K562 (cell line): ENCODE measurements at regions not wholly inside any gene's neighbourhood (a gene's known extent, or its start where the extent isn't known, plus 50 kb on each side); places are given as distances from the start of the nearest gene placed in this dataset.

Experiments
- ARID3A ChIP-seq: IDR thresholded peaks from 2 replicates; pipeline ENCODE4 v1.6.1; 2012; ENCODE audit warnings: low read depth, low read length, improper control_type of control experiment, borderline replicate concordance
- CBFB ChIP-seq: sonication (generic); formaldehyde crosslinking; IDR thresholded peaks from 2 replicates; pipeline ENCODE4 v1.4.0; 2020; ENCODE audit warnings: mild to moderate bottlenecking, missing genetic modification reagents
- CEBPB ChIP-seq: fragments of 450-650 bp; IDR thresholded peaks from 2 replicates; pipeline ENCODE4 v1.6.1; 2016; ENCODE audit warnings: missing genetic modification characterization, missing compliant biosample characterization
- CTCF ChIP-seq, 3 experiments: IDR thresholded peaks in 2 of 3; conservative IDR thresholded peaks in 1 of 3; 2 replicates each; pipeline ENCODE4 v1.5.1; 2011 to 2012; ENCODE audit warnings: low read length in 3 of 3, mild to moderate bottlenecking in 3 of 3, control low read depth in 2 of 3, improper control_type of control experiment in 1 of 3, inconsistent platforms in 1 of 3, low read depth in 1 of 3, mixed read lengths in 1 of 3, moderate library complexity in 1 of 3; ENCODE audit not compliant: insufficient read depth in 2 of 3
- FOXO4 ChIP-seq: fragments of 450-650 bp; formaldehyde crosslinking; IDR thresholded peaks from 2 replicates; pipeline ENCODE4 v1.4.0; 2020; ENCODE audit warnings: mild to moderate bottlenecking, moderate library complexity
- HDAC6 ChIP-seq: IDR thresholded peaks from 2 replicates; pipeline ENCODE4 v1.6.1; 2012; ENCODE audit warnings: low read depth, mild to moderate bottlenecking, control low read depth, inconsistent platforms, low read length, moderate library complexity
- HDGF ChIP-seq: fragments of 450-650 bp; IDR thresholded peaks from 2 replicates; pipeline ENCODE4 v1.6.1; 2016
- JUNB ChIP-seq: fragments of 450-650 bp; formaldehyde crosslinking; conservative IDR thresholded peaks from 2 replicates; pipeline ENCODE4 v1.4.0; 2020; ENCODE audit warnings: mild to moderate bottlenecking
- MEIS2 ChIP-seq: fragments of 450-650 bp; IDR thresholded peaks from 2 replicates; pipeline ENCODE4 v1.6.1; 2014; ENCODE audit warnings: mild to moderate bottlenecking; ENCODE audit not compliant: partially characterized antibody
- TCF7 ChIP-seq: sonication (generic); IDR thresholded peaks from 2 replicates; pipeline ENCODE4 v1.6.1; 2016; ENCODE audit warnings: antibody characterized with exemption, borderline replicate concordance
- ZNF282 ChIP-seq: sonication (generic); formaldehyde crosslinking; IDR thresholded peaks from 2 replicates; pipeline ENCODE4 v1.8.1; 2023; ENCODE audit warnings: missing genetic modification reagents

GRCh38 chr2:217363470-217363869 lies 503.6 kb upstream of the TNP1 start:
- TF ChIP-seq TCF7: no peak
- no peak for TF ChIP-seq CEBPB (tag)
- TF ChIP-seq FOXO4 (CRISPR knock-in tag): no peak
- no peak for TF ChIP-seq HDGF
- TF ChIP-seq CBFB (CRISPR knock-in tag): no peak
- no peak for TF ChIP-seq HDAC6
- no peak for TF ChIP-seq ZNF282 (CRISPR knock-in tag)
- TF ChIP-seq JUNB (CRISPR knock-in tag): no peak
- no peak for TF ChIP-seq CTCF (IDR thresholded peaks at IDR 0.05 in 2 of 3, conservative IDR thresholded peaks at IDR 0.05 in 1 of 3; ENCODE audit: insufficient read depth in 2 of 3, low read depth in 1 of 3, low read length in 3 of 3)
- no peak for TF ChIP-seq MEIS2
- TF ChIP-seq ARID3A: no peak
